Stimulated activated CD8-positive, alpha-beta memory T cell treated with anti-CD3 and anti-CD28 coated beads, Interleukin-7, amount 100 ng/mL, for 48 hours (primary cell): ENCODE measurements at regions not wholly inside any gene's neighbourhood (a gene's known extent, or its start where the extent isn't known, plus 50 kb on each side); places are given as distances from the start of the nearest gene placed in this dataset.

ENCODE experiments used
- DNase-seq, 2 donors: peaks; one replicate each; pipeline ENCODE4 v3.0.0-alpha.2; 2020; ENCODE audit warnings: low read depth in 1 of 2; ENCODE audit errors: extremely low read depth in 1 of 2

DNA sequence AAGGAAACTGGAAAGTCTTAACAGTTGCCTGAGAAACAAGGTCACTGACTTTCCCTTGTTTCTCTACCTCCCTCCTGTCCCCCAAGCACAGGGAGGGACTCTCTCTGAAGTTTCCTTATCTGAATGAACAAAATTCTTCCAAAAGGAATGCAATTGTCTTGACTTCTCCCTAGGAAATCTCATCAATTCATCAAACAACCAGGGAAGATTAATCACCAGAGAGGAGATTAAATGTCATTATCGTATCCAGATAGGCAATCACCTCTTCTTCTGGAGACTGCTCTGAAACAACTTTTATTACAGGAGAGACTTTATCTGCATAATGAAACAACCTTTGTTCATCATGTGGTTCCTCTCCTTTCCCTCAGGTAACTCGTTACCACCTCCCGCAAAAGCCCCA, 431.4 kb downstream of the SLC16A7 start:
- no peak for DNase-seq

DNA sequence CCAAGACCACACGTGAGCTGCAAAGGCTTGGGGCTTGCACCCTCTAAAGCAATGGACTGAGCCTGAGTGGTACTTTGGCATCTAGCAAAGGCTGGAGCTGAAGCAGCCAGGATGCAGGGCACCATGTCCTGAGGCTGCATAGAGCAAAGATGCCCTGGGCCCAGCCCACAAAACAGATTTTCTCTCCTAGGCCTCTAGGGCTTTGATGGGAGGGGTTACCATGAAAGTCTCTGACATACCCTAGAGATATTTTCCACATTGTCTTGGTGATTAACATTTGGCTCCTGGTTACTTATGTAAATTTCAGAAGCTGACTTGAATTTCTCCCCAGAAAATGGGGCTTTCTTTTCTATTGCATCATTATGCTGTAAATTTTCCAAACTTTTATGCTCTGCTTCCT, 438.3 kb downstream of the SLC16A7 start:
- DNase-seq: no peak

DNA sequence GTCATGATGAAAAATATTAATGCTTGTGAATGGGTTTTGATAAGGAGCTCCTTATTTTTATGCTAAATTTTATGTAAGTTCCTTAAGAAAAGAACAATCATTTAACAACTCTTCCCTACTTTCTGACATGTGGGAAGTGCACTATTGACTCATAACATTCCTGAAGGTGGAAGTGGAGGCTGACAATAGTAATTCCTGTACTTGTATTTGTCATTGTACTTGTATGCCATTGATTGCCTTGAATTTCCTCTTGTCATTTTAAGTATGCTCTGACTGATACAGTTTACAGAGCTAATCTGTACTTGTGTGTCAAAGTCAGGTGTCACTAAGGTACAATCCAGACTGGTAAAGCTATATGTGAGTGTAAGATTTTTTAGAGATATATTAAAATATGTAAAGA, 440.0 kb downstream of the SLC16A7 start:
- no peak for DNase-seq

DNA sequence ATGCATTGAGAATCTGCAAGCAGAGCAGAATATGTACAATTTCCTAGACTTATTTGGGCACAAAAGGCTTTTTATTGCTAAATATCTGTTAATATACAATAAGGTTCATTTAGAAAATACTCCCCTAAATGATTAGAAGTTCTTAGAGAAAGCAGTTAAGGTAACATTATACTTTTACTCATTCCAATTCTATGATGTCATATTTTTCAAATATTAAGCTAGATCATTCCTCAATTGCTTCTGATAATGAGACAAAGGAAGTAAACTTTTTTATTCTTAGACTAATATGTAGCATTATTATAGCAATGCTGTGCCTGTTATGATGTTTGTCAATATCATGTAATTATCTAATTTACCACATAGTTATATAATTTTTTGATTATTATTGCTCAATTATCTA, 447.0 kb downstream of the SLC16A7 start:
- DNase-seq: no peak

DNA sequence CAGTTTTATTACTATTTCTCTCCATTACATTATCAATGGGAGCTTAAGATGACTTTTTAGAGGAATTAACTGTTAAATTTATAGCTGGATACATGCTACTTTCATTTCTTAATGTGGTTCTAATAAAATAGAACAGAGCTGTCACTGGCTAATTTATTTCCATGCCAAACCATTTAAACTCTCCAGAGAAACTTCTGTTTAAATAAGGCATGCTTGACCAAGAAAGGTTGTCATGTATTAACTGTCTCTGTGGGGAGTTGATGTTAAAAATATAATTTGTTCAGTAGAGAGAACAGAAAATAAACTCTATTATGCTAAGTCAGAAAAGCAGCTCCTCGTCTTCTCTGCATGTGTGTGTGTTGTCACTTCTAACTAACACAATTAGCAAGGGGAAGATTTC, 447.4 kb downstream of the SLC16A7 start:
- no peak for DNase-seq

DNA sequence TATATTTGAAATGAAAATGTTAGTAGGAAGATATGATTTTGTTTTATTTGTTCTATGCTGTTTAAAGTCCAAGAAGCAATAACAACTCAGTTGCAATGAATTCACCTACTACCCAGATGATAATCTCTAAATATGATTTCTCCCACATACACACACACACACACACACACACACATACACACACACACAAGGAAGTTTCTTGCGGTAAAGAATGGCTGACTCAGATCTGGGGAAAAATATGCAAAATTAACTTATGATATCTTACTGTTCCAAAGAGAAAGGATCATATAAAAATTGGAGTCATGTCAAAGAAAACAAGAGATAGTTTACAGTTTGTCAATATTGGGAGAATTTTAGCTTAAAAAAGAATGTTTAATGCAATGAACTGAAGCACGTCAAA, 456.7 kb downstream of the SLC16A7 start:
- DNase-seq: no peak

DNA sequence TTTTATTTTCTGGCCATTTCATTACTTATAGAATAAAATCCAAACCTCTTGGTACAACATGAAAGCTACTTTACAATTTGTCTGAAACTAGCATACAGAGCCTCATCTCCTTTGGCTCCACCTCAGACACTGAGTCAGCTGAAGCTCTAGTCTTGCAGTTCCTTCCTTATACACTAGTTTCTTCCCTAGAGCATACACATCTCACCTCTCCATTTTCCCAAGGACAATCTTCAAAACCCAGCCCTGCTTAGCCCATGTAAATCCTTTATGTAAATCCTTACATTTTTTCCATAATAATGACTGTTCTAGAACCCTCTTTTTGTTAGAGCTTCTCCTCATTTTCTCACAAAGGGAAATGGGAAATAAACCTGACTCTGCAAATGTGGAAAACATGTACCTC, 463.4 kb downstream of the SLC16A7 start:
- no peak for DNase-seq

DNA sequence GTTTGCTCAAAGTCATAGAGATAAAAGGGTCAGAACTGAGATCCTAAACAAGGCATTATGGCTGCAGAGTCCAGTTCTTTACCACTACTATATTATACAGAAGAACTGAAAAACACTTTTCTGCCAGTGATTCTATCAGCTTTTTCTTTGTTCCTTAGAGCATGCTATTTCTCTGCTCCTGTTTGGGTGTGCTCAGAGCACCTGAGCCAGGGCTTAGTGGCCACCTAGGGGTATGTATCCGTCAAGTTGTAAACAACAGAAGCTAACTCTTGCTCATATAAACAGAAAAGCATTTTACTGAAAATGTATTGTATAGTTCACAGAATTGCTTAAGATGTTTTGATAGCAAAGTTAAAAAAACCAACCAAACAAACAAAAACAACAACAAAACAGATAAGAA, 470.8 kb downstream of the SLC16A7 start:
- DNase-seq: no peak

DNA sequence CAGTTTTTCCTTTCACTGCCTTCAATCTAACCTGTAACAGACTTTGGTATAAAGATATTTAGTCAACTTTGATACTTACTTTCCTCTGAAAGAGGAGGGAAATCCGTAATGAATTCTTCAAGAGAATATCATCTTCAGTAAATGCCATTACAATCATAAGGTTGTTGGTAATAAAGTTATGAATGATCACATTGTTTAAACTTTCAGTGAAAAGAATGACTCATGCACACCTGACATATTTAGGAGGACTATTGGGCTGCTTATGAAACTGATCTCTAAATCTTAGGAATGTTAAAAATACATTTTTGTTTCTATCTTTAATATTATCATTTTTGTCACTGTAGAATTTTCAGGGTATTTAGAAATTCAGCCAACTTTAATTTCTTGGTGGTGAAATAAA, 474.7 kb downstream of the SLC16A7 start:
- no peak for DNase-seq

DNA sequence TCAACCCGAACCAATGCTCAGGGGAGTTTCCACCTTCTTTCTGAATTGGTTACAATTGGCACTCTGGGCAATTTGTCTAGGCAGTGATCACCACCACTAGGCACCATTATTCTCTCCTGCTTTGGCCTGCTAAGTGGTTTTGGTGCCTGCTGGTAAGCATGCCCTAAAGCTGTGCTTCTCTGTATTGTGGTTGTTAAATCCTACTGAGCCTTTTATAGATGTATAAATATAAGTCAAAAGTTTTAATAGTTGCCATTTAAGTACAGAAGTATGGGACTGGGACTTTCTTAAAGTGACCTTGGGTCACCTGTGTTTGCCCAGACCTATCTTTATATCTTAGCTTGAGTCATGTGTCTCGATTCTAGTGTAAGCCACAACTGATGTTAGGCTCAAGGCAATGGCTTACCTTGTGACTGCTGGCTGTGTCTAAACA, 475.9 kb downstream of the SLC16A7 start:
- DNase-seq: no peak

DNA sequence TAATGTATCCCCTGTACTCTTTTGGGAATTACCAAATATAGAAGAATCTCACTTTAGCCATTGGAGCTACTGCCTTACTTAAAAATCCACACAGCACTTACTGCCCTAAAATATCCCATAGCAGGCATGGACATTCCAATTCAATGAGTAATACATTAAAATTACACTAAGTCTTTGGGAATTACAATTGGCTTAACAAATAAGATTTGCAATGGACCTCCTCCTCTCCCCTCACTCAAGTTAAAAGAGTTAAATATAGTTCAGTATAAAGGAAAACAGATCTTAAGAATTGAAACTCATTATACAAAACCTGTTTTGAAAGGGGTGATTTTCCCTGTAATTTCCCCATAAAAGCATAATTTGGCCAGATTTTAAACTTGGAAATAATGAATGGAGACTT, 477.1 kb downstream of the SLC16A7 start:
- DNase-seq: no peak

DNA sequence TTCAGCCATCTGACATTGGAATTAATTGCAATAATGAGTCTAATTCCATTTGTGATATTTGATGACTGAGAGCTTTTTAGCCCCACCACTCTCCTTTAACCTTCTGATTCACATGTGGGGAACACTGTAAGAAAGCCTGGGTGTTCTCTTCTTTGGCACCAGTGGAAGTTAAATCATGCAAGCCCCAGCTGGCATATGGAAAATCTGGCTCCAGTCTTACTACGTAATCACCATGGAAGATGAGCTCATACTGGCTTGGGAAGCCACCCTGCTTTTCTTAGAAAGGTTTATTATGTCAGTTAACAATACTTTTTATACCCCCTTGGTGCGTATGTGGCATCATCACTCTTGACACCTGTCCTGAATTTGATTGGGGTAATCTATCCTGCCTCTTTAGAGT, 479.3 kb downstream of the SLC16A7 start:
- no peak for DNase-seq

DNA sequence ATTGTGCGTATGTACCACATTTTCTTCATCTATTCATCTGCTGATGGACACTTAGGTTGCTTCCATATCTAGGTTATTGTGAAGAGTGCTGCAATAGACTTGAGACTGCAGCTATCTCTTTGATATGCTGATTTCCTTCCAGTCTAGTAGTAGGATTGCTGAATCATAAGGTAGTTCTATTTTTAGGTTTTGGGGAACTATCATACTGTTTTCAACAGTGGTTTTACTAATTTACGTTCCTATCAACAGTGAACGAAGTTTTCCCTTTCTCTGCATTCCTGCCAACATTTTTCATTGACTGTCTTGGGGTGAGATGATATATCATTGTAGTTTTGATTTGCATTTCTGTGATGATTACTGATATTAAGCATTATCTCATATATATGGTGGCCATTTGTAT, 482.2 kb downstream of the SLC16A7 start:
- no peak for DNase-seq

DNA sequence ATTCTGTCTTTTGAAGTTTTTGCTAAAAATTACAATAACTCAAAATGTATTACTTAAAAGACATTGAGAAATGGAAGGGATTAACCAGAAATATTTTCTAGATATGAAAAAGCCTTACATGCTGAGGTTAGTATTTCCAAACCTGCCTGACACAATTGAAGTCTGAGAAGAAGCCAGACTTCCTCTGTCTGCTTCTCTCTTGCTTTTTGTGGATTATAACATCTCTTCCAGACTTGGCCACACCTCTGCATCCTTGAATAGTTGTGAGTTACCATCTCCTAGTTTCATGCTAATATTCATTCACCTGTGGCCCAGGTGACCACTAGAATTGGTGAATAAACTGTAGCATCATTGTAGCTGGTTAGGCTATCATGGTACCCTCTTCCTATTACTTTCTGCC, 497.6 kb downstream of the SLC16A7 start:
- no peak for DNase-seq

DNA sequence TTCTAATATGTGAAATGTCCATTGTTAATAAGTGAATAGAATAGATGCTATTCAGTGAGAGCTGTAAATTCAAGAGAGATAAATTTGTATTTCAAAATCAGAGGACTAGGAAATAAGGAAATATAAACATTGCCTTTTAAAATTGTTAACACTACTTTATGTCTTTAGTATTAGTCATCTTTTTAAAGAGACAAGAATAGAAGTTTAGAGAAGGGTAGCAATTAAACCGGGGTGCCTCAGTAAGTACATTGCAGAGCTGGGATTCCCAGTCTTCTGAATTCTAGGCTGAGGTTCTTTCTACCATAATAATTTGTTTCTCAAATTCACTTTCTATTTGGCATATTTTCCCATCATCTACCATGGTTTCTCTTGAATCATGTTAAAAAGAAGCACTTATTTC, 498.6 kb downstream of the SLC16A7 start:
- no peak for DNase-seq

DNA sequence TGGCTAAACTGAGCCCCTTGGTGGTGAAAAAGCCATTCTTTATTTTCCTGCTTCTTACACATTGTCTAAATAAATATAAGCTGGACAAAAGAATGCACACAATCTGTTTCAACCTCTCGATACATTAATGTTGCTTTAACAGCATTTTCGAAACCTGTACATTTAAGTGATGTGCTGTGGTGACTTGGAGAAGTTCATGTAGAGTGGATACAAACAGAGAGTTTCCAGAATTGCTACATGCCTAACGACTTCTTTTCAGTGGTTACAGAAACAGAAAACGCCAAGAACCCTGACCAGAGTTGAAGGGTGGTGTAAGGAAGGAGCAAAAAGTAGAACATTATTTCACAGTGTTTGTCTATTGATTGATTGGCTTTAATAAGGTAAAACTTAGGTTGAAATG, 500.9 kb downstream of the SLC16A7 start:
- no peak for DNase-seq

DNA sequence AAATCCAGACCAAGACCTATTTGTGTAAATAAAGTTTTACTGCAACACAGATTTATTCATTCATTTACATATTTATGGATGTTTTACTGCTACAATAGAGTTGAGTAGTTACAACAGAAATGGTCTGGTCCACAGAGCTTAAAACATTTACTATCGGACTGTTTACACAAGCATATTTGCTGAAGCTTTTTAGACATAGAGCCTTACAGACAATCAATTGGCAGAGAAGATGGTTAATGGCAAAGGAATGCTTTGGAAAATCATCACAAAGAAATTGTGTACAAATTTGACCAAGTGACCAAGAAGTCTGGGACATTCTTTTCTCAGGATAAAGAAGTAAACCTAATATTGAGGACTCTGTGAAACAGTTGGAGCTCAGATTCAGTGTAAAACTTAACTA, 504.3 kb downstream of the SLC16A7 start:
- no peak for DNase-seq

DNA sequence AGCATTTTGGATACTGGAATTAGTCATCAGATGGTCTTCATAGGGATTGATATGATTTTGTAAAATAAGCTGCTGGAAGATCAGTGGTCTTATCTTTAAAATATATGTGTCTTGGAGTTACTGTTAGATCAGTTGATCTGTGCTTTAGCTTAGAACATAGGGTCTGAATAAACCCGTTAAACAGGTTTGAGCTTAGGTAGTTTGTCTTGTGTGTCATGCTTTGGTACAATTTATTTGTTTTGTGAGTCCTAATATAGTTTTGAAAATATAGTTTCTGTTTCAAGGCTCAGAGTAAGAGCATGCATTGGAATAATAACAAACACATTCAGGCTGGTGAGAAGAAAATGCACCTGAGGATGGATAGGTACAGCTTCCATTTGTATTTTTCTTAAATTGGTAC, 505.0 kb downstream of the SLC16A7 start:
- no peak for DNase-seq

DNA sequence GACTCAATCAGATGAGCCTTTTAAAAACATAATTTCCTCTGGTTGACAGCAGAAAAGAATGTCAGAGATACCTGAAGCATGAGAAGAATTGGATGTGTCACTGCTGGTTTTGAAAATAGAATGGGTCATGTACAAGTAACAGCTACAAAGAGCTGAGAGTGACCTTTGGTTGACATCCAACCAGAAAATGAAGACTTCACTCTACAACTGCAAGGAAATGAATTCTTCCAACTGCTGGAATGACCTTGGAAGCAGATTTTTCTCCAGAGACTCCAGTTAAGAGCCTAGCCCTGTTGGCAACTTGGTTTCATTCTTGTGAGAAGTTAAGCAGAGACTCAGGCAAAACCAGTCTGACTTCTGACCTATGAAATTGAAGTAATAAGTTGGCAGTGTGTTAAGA, 505.9 kb downstream of the SLC16A7 start:
- DNase-seq: no peak

DNA sequence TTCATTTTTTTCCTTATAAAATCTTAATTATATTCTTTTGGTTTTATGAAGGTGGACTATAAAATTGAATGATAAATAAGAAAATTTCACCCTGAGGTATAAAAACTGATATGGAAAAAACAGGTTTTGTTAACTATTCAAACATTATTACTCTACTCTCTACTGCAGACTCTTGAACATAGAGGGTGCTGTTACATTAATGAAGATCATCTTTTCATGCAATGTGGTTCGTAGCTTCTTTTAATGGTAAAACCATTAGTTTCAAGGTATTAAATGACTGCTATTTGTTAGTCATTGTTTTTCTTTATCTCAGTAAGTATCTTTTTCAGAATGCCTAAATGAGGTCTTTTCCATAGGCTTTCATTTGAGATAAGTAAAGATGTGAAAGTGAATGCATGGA, 510.4 kb downstream of the SLC16A7 start:
- DNase-seq: no peak

DNA sequence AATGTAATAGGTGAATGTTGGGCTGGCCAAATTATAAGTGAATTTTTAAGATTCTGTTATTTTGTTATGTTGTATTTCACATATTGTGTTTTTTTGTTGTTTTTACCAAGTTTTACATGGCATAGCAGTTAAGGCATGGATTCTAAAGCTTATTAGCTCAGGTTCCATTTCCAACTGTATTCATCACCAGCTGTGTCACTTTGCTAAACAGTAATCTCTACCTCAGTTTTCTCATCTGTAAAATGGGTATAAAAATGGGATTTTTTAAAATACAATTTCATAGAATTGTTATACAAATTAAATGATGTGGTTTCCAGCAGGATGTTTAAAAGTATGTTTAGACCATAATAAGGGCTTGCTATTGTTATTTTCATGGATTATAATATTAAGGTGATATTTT, 512.2 kb downstream of the SLC16A7 start:
- no peak for DNase-seq

DNA sequence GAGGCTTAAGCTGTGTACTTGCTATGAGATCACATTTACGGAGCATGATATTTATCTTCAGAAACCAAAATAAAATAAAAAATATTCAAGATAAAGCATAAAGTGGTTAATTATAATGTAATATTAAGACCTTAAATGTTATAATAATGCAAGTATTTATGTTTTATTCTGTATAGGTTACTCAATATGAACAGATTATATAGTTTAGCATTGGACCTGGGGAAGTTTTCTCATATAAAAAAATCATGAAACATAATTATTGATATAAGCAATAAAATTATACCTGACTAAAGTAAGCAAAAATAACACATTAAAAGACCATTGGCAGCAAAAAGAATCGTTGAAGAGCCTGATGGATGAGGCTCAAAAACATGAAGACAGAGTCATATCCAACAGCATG, 516.2 kb downstream of the SLC16A7 start:
- DNase-seq: no peak

DNA sequence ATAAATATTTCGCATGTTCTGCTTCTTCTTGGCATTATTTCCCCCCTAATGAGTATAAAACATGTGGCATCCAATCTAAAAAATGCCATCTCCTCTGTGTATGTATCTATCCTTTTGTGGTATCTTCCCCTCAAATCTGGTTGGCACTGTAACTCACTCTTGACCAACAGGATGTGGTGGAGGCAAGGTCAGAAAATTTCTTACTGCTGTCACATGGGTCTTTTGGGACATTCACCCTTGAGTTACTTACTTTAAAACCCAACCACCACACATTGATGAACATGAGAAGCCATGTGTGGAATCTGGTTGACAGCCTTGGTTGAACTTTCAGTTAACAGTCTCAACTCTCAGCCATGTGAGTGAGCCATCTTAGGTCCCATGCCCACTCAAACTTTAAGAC, 516.9 kb downstream of the SLC16A7 start:
- no peak for DNase-seq

DNA sequence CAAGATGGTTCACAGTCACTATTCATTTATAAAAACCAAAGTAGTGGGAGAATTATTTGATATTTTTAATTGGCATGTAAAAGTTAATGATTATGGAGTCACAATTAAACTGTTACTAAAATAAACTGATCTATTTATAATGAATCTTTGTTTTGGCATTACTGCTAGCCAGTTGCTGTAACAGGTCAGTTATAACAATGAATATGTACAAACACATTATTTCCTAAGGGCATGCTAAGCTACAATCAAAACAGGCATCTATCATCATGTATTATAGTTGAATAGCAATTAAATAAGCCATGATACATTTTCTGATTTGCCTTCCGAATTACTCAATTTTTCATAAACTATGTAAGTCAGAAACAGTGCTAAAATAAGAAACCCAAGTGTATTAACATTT, 518.3 kb downstream of the SLC16A7 start:
- no peak for DNase-seq
